ENCODE measurements at regions not wholly inside any gene's neighbourhood (a gene's known extent, or its start where the extent isn't known, plus 50 kb on each side); places are given as distances from the start of the nearest gene placed in this dataset.

DNA sequence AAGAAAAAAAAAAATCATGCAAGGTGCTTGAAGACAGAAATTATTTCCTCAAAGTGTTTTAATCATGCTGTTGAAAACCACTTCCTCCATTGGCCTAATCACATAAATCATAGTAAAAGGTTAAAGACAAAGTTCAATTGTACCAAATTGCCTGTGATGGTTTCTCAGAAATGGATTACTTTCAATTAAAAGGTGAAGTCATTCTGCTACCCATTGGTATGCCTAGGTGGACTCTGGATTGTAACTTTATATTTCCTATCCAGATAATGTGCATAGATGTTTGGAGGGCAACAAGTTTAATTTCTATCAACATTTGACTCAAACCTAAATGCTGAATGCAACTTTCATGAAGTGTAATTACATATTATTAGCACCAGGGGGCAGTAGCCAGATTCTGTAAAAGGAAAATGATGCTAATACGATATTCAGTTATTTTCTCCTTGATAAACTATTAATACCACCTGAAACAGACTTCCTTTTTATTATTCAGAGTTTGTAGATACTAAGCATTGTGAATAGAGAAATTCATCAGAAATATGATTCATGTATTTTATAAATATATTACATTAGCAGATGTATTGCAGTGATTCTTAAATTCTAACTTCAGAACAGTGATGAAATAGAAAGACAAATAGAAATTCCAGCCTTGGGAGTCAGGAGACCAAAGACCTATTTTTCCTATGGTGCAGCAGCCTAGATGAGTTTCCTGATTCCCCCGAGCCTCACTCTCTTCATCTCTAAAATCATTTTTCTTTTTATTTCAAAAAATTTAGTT, 148.2 kb downstream of the CAAP1 start:
- H3K27ac ChIP-seq (ENCODE audit: extremely low read depth, low read depth, low read length): no peak overlapping the region
- TF ChIP-seq ZNF311 (tag by site-specific recombination; IDR thresholded peaks at IDR 0.05; ENCODE audit: borderline replicate concordance) (no peak), ZNF214 (tag by site-specific recombination; IDR thresholded peaks at IDR 0.05; ENCODE audit: borderline replicate concordance) (no peak), WT1 (tag by site-specific recombination; IDR thresholded peaks at IDR 0.05) (no peak), ZNF654 (tag by site-specific recombination; IDR thresholded peaks at IDR 0.05; ENCODE audit: low read depth) (peak; percentile 28; the same call in 1 of the 2 replicates)
- TF ChIP-seq, protein P1, sequence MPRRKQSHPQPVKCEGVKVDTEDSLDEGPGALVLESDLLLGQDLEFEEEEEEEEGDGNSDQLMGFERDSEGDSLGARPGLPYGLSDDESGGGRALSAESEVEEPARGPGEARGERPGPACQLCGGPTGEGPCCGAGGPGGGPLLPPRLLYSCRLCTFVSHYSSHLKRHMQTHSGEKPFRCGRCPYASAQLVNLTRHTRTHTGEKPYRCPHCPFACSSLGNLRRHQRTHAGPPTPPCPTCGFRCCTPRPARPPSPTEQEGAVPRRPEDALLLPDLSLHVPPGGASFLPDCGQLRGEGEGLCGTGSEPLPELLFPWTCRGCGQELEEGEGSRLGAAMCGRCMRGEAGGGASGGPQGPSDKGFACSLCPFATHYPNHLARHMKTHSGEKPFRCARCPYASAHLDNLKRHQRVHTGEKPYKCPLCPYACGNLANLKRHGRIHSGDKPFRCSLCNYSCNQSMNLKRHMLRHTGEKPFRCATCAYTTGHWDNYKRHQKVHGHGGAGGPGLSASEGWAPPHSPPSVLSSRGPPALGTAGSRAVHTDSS (tag by site-specific recombination; IDR thresholded peaks at IDR 0.05): no peak
- ChIA-PET POLR2A (no interaction called here), CTCF (interaction anchor here (0.7 to 2.8 kb wide), 6 partner anchors 9 to 1558 kb away, joined by 3 to 22 read pairs (median 4); no protein-coding TSS in a partner anchor)
- H3K4me1 ChIP-seq (ENCODE audit: control insufficient read depth, insufficient read depth, low read length): no peaks in the 10 kb centered on the region
- H3K4me3 ChIP-seq (ENCODE audit: low read depth, low read length): no peak overlapping the region
- no peaks in the 10 kb centered on the region for H3K9me3 ChIP-seq (ENCODE audit: control insufficient read depth, insufficient read depth, low read depth, low read length)
- H3K36me3 ChIP-seq (ENCODE audit: control insufficient read depth in 2 of 2, insufficient read depth in 1 of 2, low read length in 2 of 2): no peaks in the 10 kb centered on the region

- Histone ChIP-seq H3K36me3 (ENCODE audit: control insufficient read depth in 2 of 2, insufficient read depth in 1 of 2, low read length in 2 of 2) (no peaks in the 10 kb centered on the region), H3K9me3 (ENCODE audit: control insufficient read depth, insufficient read depth, low read depth, low read length) (no peaks in the 10 kb centered on the region), H3K27ac (ENCODE audit: extremely low read depth, low read depth, low read length) (no peak overlapping the region), H3K4me1 (ENCODE audit: control insufficient read depth, insufficient read depth, low read length) (no peaks in the 10 kb centered on the region), H3K4me3 (ENCODE audit: low read depth, low read length) (no peak overlapping the region)
- ChIA-PET POLR2A (no interaction called here), CTCF (interaction anchor here (1.3 to 2.8 kb wide), 3 partner anchors 19 to 233 kb away, joined by 3 to 22 read pairs (median 5); no protein-coding TSS in a partner anchor)
- TF ChIP-seq, protein P2, sequence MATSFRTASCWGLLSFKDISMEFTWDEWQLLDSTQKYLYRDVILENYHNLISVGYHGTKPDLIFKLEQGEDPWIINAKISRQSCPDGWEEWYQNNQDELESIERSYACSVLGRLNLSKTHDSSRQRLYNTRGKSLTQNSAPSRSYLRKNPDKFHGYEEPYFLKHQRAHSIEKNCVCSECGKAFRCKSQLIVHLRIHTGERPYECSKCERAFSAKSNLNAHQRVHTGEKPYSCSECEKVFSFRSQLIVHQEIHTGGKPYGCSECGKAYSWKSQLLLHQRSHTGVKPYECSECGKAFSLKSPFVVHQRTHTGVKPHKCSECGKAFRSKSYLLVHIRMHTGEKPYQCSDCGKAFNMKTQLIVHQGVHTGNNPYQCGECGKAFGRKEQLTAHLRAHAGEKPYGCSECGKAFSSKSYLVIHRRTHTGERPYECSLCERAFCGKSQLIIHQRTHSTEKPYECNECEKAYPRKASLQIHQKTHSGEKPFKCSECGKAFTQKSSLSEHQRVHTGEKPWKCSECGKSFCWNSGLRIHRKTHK (tag by site-specific recombination; IDR thresholded peaks at IDR 0.05): no peak
- TF ChIP-seq ZNF514 (tag by site-specific recombination; IDR thresholded peaks at IDR 0.05) (no peak), MYNN (tag by site-specific recombination; IDR thresholded peaks at IDR 0.05; ENCODE audit: borderline replicate concordance) (no peak), PRDM1 (tag by site-specific recombination; IDR thresholded peaks at IDR 0.05) (no peak), ZNF560 (tag by site-specific recombination; IDR thresholded peaks at IDR 0.05; ENCODE audit: borderline replicate concordance) (no peak), ZNF16 (tag by site-specific recombination; IDR thresholded peaks at IDR 0.05; ENCODE audit: low read depth) (no peak), ZNF280C (tag by site-specific recombination; IDR thresholded peaks at IDR 0.05) (no peak), ZNF776 (tag by site-specific recombination; IDR thresholded peaks at IDR 0.05; ENCODE audit: borderline replicate concordance) (no peak)
- TF ChIP-seq, protein P3, sequence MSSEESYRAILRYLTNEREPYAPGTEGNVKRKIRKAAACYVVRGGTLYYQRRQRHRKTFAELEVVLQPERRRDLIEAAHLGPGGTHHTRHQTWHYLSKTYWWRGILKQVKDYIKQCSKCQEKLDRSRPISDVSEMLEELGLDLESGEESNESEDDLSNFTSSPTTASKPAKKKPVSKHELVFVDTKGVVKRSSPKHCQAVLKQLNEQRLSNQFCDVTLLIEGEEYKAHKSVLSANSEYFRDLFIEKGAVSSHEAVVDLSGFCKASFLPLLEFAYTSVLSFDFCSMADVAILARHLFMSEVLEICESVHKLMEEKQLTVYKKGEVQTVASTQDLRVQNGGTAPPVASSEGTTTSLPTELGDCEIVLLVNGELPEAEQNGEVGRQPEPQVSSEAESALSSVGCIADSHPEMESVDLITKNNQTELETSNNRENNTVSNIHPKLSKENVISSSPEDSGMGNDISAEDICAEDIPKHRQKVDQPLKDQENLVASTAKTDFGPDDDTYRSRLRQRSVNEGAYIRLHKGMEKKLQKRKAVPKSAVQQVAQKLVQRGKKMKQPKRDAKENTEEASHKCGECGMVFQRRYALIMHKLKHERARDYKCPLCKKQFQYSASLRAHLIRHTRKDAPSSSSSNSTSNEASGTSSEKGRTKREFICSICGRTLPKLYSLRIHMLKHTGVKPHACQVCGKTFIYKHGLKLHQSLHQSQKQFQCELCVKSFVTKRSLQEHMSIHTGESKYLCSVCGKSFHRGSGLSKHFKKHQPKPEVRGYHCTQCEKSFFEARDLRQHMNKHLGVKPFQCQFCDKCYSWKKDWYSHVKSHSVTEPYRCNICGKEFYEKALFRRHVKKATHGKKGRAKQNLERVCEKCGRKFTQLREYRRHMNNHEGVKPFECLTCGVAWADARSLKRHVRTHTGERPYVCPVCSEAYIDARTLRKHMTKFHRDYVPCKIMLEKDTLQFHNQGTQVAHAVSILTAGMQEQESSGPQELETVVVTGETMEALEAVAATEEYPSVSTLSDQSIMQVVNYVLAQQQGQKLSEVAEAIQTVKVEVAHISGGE (tag by site-specific recombination; conservative IDR thresholded peaks at IDR 0.05; ENCODE audit: low read depth): no peak
These were observed 149.7 kb downstream of the CAAP1 start for GRCh38 chr9:26742828-26743476.

Measured in HEK293 (cell line).